ENCODE measurements at regions not wholly inside any gene's neighbourhood (a gene's known extent, or its start where the extent isn't known, plus 50 kb on each side); places are given as distances from the start of the nearest gene placed in this dataset.

GRCh38 chr16:73510852-73511251 is 462.9 kb upstream of the ZFHX3 start:
- Histone ChIP-seq H2AFZ (ENCODE audit: insufficient read depth, low read length, poor library complexity) (no peak overlapping the region), H3K79me1 (ENCODE audit: low read length) (no peaks in the 10 kb centered on the region), H2AK5ac (ENCODE audit: low read length) (no peak overlapping the region), H3K9me3 (ENCODE audit: insufficient read depth, low read depth, low read length) (no peaks in the 10 kb centered on the region), H3K79me2 (ENCODE audit: control insufficient read depth, insufficient read depth, low read length, poor library complexity) (no peaks in the 10 kb centered on the region), H4K91ac (ENCODE audit: low read depth, low read length) (no peak overlapping the region), H4K8ac (ENCODE audit: low read depth, low read length) (no peak overlapping the region), H3K23ac (ENCODE audit: low read length) (no peak overlapping the region), H3K4me1 (ENCODE audit: control insufficient read depth in 1 of 2, insufficient read depth in 2 of 2, low read length in 2 of 2) (no peaks in the 10 kb centered on the region), H3K14ac (ENCODE audit: low read length) (no peak overlapping the region), H3K27me3 (ENCODE audit: insufficient read depth, low read length) (no peaks in the 10 kb centered on the region), H3K27ac (ENCODE audit: low read depth, low read length) (no peak overlapping the region), H3K9ac (ENCODE audit: low read length) (no peak overlapping the region), H3K36me3 (ENCODE audit: control insufficient read depth in 1 of 2, insufficient read depth in 2 of 2, low read length in 2 of 2) (no peaks in the 10 kb centered on the region), H3K4ac (ENCODE audit: low read depth, low read length) (no peak overlapping the region), H2BK12ac (ENCODE audit: low read length) (no peak overlapping the region), H4K12ac (ENCODE audit: low read depth, low read length) (no peak overlapping the region), H2BK5ac (ENCODE audit: low read depth, low read length, poor library complexity) (no peak overlapping the region), H3K4me2 (ENCODE audit: low read length) (no peak overlapping the region), H2BK120ac (ENCODE audit: insufficient read depth, low read length, poor library complexity) (no peak overlapping the region), H3K4me3 (ENCODE audit: low read depth, low read length) (no peak overlapping the region), H3K18ac (ENCODE audit: low read length) (no peak overlapping the region)
- WGBS (ENCODE audit: extremely low coverage, insufficient coverage, insufficient read length): no CpG with 5 or more reads among the region's 3 CpGs
- DNase-seq: no peak

- no CpG with 5 or more reads among the region's 13 CpGs for WGBS (ENCODE audit: extremely low coverage, insufficient coverage, insufficient read length)
Observed at GRCh38 chr16:73506568-73507056, 458.7 kb upstream of the ZFHX3 start.

GRCh38 chr16:73505577-73505976 is 457.6 kb upstream of the ZFHX3 start:
- Histone ChIP-seq H4K8ac (ENCODE audit: low read depth, low read length) (no peak overlapping the region), H2BK120ac (ENCODE audit: insufficient read depth, low read length, poor library complexity) (no peak overlapping the region), H3K9ac (ENCODE audit: low read length) (no peak overlapping the region), H3K27ac (ENCODE audit: low read depth, low read length) (no peak overlapping the region), H4K91ac (ENCODE audit: low read depth, low read length) (no peak overlapping the region), H2BK12ac (ENCODE audit: low read length) (no peak overlapping the region), H2BK5ac (ENCODE audit: low read depth, low read length, poor library complexity) (no peak overlapping the region), H3K79me2 (ENCODE audit: control insufficient read depth, insufficient read depth, low read length, poor library complexity) (no peaks in the 10 kb centered on the region), H3K4me2 (ENCODE audit: low read length) (no peak overlapping the region), H3K79me1 (ENCODE audit: low read length) (no peaks in the 10 kb centered on the region), H3K23ac (ENCODE audit: low read length) (no peak overlapping the region), H3K18ac (ENCODE audit: low read length) (no peak overlapping the region), H2AK5ac (ENCODE audit: low read length) (no peak overlapping the region), H3K4me3 (ENCODE audit: low read depth, low read length) (no peak overlapping the region), H2AFZ (ENCODE audit: insufficient read depth, low read length, poor library complexity) (no peak overlapping the region), H3K36me3 (ENCODE audit: control insufficient read depth in 1 of 2, insufficient read depth in 2 of 2, low read length in 2 of 2) (no peaks in the 10 kb centered on the region), H4K12ac (ENCODE audit: low read depth, low read length) (no peak overlapping the region), H3K4ac (ENCODE audit: low read depth, low read length) (no peak overlapping the region), H3K27me3 (ENCODE audit: insufficient read depth, low read length) (no peaks in the 10 kb centered on the region), H3K14ac (ENCODE audit: low read length) (no peak overlapping the region), H3K9me3 (ENCODE audit: insufficient read depth, low read depth, low read length) (no peaks in the 10 kb centered on the region), H3K4me1 (ENCODE audit: control insufficient read depth in 1 of 2, insufficient read depth in 2 of 2, low read length in 2 of 2) (no peaks in the 10 kb centered on the region)
- WGBS (ENCODE audit: extremely low coverage, insufficient coverage, insufficient read length): no CpG with 5 or more reads among the region's 5 CpGs
- peak in 1 of 2 donors; percentile 8 for DNase-seq

More at GRCh38 chr16:73506568-73507056, 458.7 kb upstream of the ZFHX3 start:
- no peak for DNase-seq
- Histone ChIP-seq H3K4me1 (ENCODE audit: control insufficient read depth in 1 of 2, insufficient read depth in 2 of 2, low read length in 2 of 2) (no peaks in the 10 kb centered on the region), H3K14ac (ENCODE audit: low read length) (no peak overlapping the region), H3K79me2 (ENCODE audit: control insufficient read depth, insufficient read depth, low read length, poor library complexity) (no peaks in the 10 kb centered on the region), H4K8ac (ENCODE audit: low read depth, low read length) (no peak overlapping the region), H2AFZ (ENCODE audit: insufficient read depth, low read length, poor library complexity) (no peak overlapping the region), H3K27me3 (ENCODE audit: insufficient read depth, low read length) (no peaks in the 10 kb centered on the region), H2BK5ac (ENCODE audit: low read depth, low read length, poor library complexity) (no peak overlapping the region), H3K18ac (ENCODE audit: low read length) (no peak overlapping the region), H3K36me3 (ENCODE audit: control insufficient read depth in 1 of 2, insufficient read depth in 2 of 2, low read length in 2 of 2) (no peaks in the 10 kb centered on the region), H2AK5ac (ENCODE audit: low read length) (no peak overlapping the region), H2BK120ac (ENCODE audit: insufficient read depth, low read length, poor library complexity) (no peak overlapping the region), H3K4me3 (ENCODE audit: low read depth, low read length) (no peak overlapping the region), H3K4me2 (ENCODE audit: low read length) (no peak overlapping the region), H3K9ac (ENCODE audit: low read length) (no peak overlapping the region), H3K9me3 (ENCODE audit: insufficient read depth, low read depth, low read length) (no peaks in the 10 kb centered on the region), H3K79me1 (ENCODE audit: low read length) (no peaks in the 10 kb centered on the region), H3K27ac (ENCODE audit: low read depth, low read length) (no peak overlapping the region), H4K12ac (ENCODE audit: low read depth, low read length) (no peak overlapping the region), H4K91ac (ENCODE audit: low read depth, low read length) (no peak overlapping the region), H3K4ac (ENCODE audit: low read depth, low read length) (no peak overlapping the region), H2BK12ac (ENCODE audit: low read length) (no peak overlapping the region), H3K23ac (ENCODE audit: low read length) (no peak overlapping the region)

GRCh38 chr16:73504591-73505575 is 457.0 kb upstream of the ZFHX3 start:
- no peaks in the 10 kb centered on the region for H3K36me3 ChIP-seq (ENCODE audit: control insufficient read depth in 1 of 2, insufficient read depth in 2 of 2, low read length in 2 of 2)
- H3K4me1 ChIP-seq (ENCODE audit: control insufficient read depth in 1 of 2, insufficient read depth in 2 of 2, low read length in 2 of 2): no peaks in the 10 kb centered on the region
- H3K27ac ChIP-seq (ENCODE audit: low read depth, low read length): no peak overlapping the region
- no peak overlapping the region for H2BK120ac ChIP-seq (ENCODE audit: insufficient read depth, low read length, poor library complexity)
- no peak overlapping the region for H4K8ac ChIP-seq (ENCODE audit: low read depth, low read length)
- no peak overlapping the region for H3K9ac ChIP-seq (ENCODE audit: low read length)
- no peak for DNase-seq
- H3K9me3 ChIP-seq (ENCODE audit: insufficient read depth, low read depth, low read length): no peaks in the 10 kb centered on the region
- WGBS (ENCODE audit: extremely low coverage, insufficient coverage, insufficient read length): no CpG with 5 or more reads among the region's 20 CpGs
- no peak overlapping the region for H3K18ac ChIP-seq (ENCODE audit: low read length)
- no peak overlapping the region for H2AFZ ChIP-seq (ENCODE audit: insufficient read depth, low read length, poor library complexity)
- no peaks in the 10 kb centered on the region for H3K79me1 ChIP-seq (ENCODE audit: low read length)
- no peak overlapping the region for H2BK5ac ChIP-seq (ENCODE audit: low read depth, low read length, poor library complexity)
- H2AK5ac ChIP-seq (ENCODE audit: low read length): no peak overlapping the region
- no peak overlapping the region for H2BK12ac ChIP-seq (ENCODE audit: low read length)
- no peaks in the 10 kb centered on the region for H3K27me3 ChIP-seq (ENCODE audit: insufficient read depth, low read length)
- no peak overlapping the region for H3K14ac ChIP-seq (ENCODE audit: low read length)
- H3K23ac ChIP-seq (ENCODE audit: low read length): no peak overlapping the region
- no peak overlapping the region for H3K4me3 ChIP-seq (ENCODE audit: low read depth, low read length)
- H4K91ac ChIP-seq (ENCODE audit: low read depth, low read length): no peak overlapping the region
- H3K4ac ChIP-seq (ENCODE audit: low read depth, low read length): no peak overlapping the region
- no peaks in the 10 kb centered on the region for H3K79me2 ChIP-seq (ENCODE audit: control insufficient read depth, insufficient read depth, low read length, poor library complexity)
- H3K4me2 ChIP-seq (ENCODE audit: low read length): no peak overlapping the region
- H4K12ac ChIP-seq (ENCODE audit: low read depth, low read length): no peak overlapping the region
